Inflammatory macrophage (primary cell): ENCODE measurements at regions not wholly inside any gene's neighbourhood (a gene's known extent, or its start where the extent isn't known, plus 50 kb on each side); places are given as distances from the start of the nearest gene placed in this dataset.

Source experiments
- DNase-seq, 2 donors: peaks; one replicate each; pipeline ENCODE4 v3.0.0-alpha.2; 2020 to 2022

GRCh38 chr12:97275728-97276590, 186.6 kb upstream of the RMST start:
- no peak for DNase-seq

DNA sequence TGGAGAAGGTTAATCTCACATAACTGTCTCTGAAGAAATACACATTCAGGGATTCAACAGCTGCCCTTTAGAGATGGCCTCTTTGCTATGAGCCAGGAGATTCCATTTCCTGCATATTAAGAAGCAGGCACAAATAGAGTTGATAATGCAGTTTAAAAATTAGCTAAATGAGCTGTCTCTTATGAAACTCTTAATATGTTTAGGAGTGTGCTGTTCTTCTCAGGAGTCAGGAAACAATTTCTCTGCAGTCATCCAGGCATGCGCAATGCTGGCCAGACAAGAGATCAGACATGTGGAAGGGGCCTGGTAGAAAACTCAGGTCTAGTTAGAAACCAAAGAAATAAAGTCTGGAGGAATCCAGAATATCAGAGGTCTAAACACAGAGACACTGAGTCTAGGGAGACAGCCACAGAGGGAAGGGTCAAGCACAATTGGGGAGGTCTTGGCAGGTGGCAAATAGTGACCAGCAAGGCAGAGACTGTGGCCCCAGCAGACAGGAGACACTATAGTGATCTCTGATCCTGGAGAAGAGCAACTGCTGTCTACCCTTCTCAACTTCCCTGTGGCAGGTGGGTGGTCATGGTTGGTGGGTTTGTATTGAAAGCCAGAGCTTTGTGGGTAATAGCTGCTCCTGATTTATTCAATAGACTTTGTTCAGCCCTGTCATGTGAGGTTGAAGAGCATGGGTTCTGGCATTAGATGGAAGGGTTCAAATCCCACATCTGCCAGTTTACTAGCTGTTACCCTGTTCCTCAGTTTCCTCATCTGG, 185.8 kb upstream of the RMST start:
- no peak for DNase-seq

GRCh38 chr12:97283297-97283696, 179.3 kb upstream of the RMST start:
- no peak for DNase-seq

- DNase-seq: peak; percentile 86 to 92
Measured at GRCh38 chr12:97288531-97288930, 174.1 kb upstream of the RMST start.

GRCh38 chr12:97292588-97292987, 170.0 kb upstream of the RMST start:
- peak; percentile 40 to 44 for DNase-seq

DNA sequence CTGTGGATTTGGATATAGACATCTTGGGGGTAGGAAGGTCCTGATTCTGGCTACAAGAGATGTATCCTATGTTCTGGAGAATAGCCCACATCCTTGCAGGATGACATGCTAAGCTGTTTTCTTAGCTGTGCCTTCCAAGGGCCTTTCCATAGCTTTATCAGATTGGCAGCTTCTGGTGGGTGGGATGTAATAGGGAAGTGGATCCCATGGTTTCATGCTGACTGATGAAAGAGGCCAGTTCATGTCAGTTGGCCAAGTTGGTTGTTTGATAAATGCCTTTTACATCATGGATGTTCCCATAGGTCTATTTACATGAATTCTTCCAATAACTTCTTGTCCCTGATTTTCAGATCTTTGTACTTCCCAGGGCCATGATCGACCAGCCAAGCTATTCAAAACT, 169.1 kb upstream of the RMST start:
- peak; percentile 24 to 63 for DNase-seq

- DNase-seq: no peak
Measured at GRCh38 chr12:97299847-97300246, 162.8 kb upstream of the RMST start.

DNA sequence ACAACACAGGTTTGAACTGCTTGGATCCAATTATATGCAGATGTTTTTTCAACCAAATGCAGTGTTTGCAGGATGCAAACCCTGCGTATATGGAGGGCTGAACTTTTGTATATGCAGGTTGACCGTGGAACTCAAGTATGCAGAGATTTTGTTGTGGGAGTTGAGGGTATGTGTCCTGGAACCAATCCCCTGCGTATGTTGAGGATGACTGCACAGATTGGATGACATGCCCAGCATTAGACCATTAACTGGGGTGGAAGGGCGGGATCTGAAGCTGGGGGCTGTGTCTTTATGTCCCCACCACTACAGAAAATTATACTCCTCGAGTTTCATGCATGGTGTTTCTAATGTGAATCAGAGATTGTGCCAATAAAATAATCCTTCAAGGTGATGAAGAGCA, 162.2 kb upstream of the RMST start:
- no peak for DNase-seq

DNA sequence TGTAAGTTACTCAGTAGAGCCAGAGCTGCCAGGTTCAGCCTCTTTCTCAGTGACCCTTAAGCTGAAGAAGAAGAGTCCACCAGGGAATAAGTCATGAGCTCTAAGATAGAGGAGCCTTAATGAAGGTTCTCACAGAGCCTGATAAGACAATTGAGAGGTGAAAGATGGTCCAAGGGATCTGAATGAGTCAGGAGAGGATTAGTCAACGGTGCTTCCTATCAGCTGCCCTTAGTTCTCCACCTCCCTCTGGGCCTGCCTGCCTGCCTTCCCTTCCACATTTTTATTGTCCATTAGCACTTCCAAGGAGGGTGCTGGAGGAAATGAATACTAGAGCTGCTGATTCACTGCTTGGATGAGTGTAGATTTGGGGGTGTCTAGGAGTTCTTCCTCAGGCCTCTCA, 161.7 kb upstream of the RMST start:
- DNase-seq: peak; percentile 7 to 17

DNA sequence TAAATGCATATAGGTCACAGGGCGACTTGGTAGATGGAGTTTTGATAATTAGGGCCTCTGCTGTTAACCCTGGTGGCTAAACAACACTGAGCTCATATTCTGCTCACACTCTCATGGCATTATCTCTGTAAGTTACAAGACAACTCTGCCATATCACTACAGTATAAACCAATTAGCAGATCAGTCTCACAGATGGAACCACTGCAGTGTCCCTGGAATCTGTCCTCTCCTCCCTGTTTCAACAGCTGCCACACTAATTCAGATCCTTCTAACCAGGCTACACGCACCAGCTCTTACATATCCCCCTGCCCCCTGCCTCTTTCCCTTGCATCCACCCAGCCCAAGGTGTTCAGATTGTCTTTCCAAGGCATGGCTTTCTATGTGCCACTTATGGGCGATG, 161.0 kb upstream of the RMST start:
- DNase-seq: no peak

GRCh38 chr12:97305651-97306050, 157.0 kb upstream of the RMST start:
- DNase-seq: no peak

- peak; percentile 46 to 52 for DNase-seq
Measured at GRCh38 chr12:97306147-97306546, 156.5 kb upstream of the RMST start.

DNA sequence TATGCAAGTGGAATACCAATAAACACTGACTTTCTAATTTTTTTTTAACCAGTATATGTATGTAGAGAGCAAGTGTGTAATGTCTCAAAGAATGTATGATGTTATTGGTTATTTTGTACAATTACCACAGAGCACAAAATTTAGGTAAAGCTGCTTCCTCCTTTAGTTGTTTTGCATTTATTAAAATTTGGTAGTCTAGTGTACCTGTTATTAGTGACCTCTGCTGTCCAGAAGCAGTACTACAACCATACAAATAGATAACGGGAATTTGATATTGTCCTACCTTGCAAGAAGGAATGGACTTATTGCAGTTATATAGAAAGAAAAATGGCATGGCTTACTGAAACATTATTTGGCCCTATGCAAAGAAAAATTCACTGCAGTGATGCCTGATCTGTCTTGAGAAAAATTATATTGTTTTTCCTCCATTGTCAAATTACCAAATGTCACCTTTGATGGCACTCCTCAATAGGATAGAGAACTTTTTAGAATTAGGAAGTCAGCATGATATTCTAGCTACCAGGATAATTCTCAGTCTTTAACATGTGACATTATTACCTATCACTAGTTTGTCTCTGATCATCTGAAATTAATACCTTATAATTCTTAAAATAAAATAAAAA, 153.9 kb upstream of the RMST start:
- peak; percentile 37 to 57 for DNase-seq

DNA sequence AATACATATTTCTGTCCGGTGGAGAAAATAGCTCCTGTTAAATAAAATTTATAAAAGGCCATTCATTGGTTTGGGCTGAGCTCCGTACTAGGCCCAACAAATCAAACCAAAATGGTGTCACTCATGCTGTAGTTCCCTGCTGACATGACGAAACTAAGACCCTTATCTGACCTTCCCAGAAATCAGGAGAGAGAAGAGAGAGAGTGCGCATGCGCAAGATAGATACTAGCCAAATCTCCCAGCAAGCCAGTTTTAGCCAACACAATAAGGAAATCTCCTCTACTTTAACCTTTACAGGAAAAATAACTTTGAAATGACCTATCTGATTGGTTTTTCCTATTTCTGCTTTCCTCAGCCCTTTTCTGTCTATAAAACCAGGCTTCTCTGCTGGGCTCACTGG, 152.7 kb upstream of the RMST start:
- no peak for DNase-seq

GRCh38 chr12:97312570-97313135, 150.0 kb upstream of the RMST start:
- DNase-seq: no peak

DNA sequence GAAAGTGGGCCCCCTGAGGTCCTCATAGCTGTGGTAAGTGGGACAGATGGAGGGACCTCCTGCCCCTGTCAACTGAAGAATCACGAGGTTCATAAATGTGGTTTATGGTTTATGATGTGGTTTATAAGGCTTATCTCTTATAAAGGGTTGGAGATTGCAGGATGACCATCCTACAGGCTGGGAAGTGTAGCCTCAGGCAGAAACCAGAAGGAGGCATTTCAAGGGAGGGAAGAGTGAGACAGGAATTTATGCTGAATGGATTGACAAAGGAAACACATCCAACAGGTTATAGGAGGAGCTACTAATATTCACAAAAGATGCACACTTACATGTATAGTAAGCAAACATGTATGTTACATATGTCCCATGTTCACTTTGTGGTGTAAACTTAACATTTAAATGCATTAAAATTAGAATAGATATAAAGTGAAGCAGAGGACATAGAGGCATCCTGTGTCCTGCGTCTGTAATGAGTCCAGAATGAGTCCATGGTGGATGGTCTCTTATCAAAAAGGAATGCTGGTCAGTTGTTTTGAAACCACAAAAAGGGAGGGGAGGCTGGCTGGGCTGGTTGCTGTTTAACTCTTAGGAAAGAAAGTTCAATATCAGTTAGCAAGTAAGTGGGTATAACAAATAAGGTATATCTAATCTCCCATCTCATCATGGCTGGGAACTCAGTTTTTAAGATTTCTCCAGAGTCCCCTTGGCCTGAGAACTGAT, 149.0 kb upstream of the RMST start:
- no peak for DNase-seq

DNA sequence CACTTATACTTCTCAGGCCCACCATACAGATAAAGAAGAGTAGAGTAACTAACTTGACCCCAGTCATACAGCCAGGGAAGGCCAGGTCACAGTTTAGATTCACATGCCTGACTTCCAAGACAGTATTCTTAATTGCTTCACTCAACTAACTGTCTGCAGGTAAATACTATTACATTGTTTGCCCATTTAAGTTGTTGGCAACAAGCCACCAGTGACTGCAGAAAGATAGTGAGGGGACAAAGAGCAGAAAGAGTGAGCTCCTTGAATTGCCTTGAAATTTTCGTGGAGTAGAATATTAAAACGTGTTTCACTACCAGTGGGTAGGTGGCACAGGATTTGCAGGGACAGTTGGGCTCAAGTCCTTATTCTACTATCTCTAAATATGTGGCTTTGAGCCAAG, 146.3 kb upstream of the RMST start:
- DNase-seq: no peak

DNA sequence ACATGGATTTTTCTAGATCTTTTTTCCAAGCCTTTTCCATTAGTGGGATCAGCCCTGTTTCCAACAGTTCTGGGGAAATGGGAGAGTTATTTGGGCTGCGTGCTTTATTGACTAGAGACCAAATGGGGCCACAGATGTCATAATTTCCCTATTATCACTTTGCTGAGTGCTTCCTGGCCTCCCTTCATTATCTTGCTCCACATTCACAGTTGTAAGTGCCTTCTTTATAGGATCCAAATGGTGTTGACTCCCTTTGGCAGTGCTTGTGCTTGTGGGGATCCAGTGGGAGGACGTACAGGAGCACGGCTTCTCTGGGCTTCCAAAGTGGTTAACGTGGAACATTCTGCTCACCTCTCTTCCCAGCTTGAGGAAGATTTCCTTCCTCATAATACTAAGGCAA, 141.0 kb upstream of the RMST start:
- no peak for DNase-seq

DNA sequence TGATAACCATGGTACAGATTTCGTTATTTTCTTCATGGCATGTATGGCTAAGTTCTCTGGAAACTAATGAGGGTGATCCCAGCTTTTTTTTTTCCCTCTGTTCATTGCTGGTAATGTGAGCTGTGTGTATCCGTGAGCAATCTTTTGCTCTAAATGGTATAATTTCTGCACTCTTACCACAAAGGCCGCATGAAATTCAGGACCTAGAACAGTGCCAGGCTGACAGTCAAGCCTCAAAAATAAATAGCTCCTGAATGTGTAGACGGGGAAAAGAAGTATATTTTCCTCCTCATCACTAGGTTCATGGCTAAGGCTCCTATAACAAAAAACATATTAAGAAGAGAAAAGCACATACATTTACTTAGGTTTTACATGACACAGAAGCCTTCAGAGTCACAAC, 140.2 kb upstream of the RMST start:
- DNase-seq: no peak

GRCh38 chr12:97323154-97323553, 139.4 kb upstream of the RMST start:
- DNase-seq: no peak

- no peak for DNase-seq
Measured at GRCh38 chr12:97324471-97324870, 138.1 kb upstream of the RMST start.

- DNase-seq: no peak
Measured at GRCh38 chr12:97335115-97335514, 127.5 kb upstream of the RMST start.
